Osteocyte (in vitro differentiated cells): ENCODE measurements at regions not wholly inside any gene's neighbourhood (a gene's known extent, or its start where the extent isn't known, plus 50 kb on each side); places are given as distances from the start of the nearest gene placed in this dataset.

Experiments used
- DNase-seq: peaks from one replicate; pipeline ENCODE4 v3.0.0; 2021; ENCODE audit warnings: mixed read lengths; ENCODE audit not compliant: unreplicated experiment; ENCODE audit errors: extremely low spot score
- H3K27ac Mint-ChIP-seq: one replicate; pipeline ENCODE4 v1.8.0; 2021; ENCODE audit warnings: mild to moderate bottlenecking, mixed read lengths; ENCODE audit not compliant: unreplicated experiment
- H3K27me3 Mint-ChIP-seq: one replicate; pipeline ENCODE4 v1.8.0; 2021; ENCODE audit warnings: mixed read lengths; ENCODE audit not compliant: unreplicated experiment
- H3K36me3 Mint-ChIP-seq: one replicate; pipeline ENCODE4 v1.8.0; 2021; ENCODE audit warnings: mixed read lengths; ENCODE audit not compliant: unreplicated experiment
- H3K4me1 Mint-ChIP-seq: one replicate; pipeline ENCODE4 v1.8.0; 2021; ENCODE audit warnings: mixed read lengths; ENCODE audit not compliant: unreplicated experiment
- H3K4me3 Mint-ChIP-seq: one replicate; pipeline ENCODE4 v1.8.0; 2021; ENCODE audit warnings: mild to moderate bottlenecking, moderate library complexity, mixed read lengths; ENCODE audit not compliant: unreplicated experiment
- H3K9me3 Mint-ChIP-seq: one replicate; pipeline ENCODE4 v1.8.0; 2021; ENCODE audit warnings: mixed read lengths; ENCODE audit not compliant: unreplicated experiment
- CTCF ChIP-seq: fragments of 200-600 bp; sonication (generic); IDR thresholded peaks from 2 replicates; pipeline ENCODE4 v1.5.0; 2021; ENCODE audit warnings: antibody characterized with exemption, mild to moderate bottlenecking, moderate library complexity

GRCh38 chr3:141425523-141426233 lies 57.4 kb downstream of the ZBTB38 start:
- Mint-ChIP-seq H3K27me3 (no peaks in the 10 kb centered on the region), H3K9me3 (no peaks in the 10 kb centered on the region), H3K27ac (no peak overlapping the region), H3K4me1 (peaks cover 18% of the 10 kb centered on the region), H3K4me3 (no peak overlapping the region), H3K36me3 (peaks cover 19% of the 10 kb centered on the region)
- no peak for TF ChIP-seq CTCF
- DNase-seq, result no peak

DNA sequence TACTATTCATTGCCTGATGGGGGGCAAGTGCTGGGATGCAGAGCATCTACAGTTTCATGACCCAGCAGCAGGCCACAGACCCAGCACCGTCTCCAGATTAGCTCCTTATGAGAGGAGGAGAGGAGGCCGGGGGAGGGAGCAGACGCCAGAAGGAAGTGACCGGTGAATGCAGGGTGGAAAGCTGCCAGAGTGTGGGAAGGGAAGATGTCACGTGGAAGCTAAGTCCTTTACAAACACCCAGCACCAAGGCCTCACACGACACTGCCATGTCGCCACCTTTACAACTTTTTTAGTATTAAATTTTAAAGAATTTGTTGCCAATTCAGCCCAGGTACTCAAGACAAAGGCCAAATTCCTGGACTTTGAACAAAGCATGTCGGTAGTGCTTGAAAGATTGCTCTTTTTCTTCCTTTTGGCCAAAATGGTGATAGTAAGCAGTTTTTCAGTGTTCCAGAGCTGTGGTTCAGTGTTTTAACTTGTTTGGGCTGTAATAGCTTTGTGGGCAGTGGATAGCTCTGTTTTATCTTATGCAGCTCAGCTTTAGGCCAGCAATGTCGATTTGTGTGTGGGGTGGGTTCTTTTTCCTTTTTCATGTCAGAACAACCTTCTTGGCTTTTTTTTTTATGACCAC lies 58.2 kb downstream of the ZBTB38 start:
- H3K4me3 Mint-ChIP-seq, result no peak overlapping the region
- H3K27ac Mint-ChIP-seq, result peak overlapping the region; percentile 44

DNA sequence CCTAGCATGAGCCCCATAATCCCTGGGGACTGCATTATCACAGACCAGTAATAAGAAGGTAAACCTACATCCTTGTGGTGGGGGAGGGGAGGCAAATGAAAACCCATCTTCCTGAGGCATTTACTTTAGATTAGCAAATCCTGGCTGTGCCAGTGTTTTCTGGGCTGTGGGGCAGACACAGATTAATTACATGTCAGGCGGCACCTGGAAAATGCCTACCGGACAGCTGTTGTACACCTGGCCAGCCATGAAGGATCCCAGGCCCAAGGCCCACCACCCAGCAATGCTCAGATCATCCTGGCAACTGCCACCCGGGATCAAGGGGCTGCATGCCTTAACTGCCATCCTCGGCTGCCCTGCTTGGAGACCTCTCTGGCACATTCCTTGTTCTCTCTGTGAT lies 59.1 kb upstream of the RASA2 start:
- no peaks in the 10 kb centered on the region for H3K9me3 Mint-ChIP-seq
- peaks cover 20% of the 10 kb centered on the region for H3K4me1 Mint-ChIP-seq
- no peak for TF ChIP-seq CTCF
- no peak for DNase-seq
- no peak overlapping the region for H3K27ac Mint-ChIP-seq
- no peaks in the 10 kb centered on the region for H3K27me3 Mint-ChIP-seq
- H3K36me3 Mint-ChIP-seq, result peaks cover 18% of the 10 kb centered on the region
- no peak overlapping the region for H3K4me3 Mint-ChIP-seq

More for the DNA sequence above, 58.2 kb downstream of the ZBTB38 start:
- Mint-ChIP-seq H3K9me3 (no peaks in the 10 kb centered on the region), H3K4me1 (peaks cover 18% of the 10 kb centered on the region), H3K36me3 (peaks cover 18% of the 10 kb centered on the region), H3K27me3 (no peaks in the 10 kb centered on the region)
- DNase-seq, result no peak
- TF ChIP-seq CTCF, result no peak

GRCh38 chr3:141429371-141430035 lies 57.3 kb upstream of the RASA2 start:
- Mint-ChIP-seq H3K27me3 (no peaks in the 10 kb centered on the region), H3K27ac (peak overlapping the region; percentile 1), H3K9me3 (no peaks in the 10 kb centered on the region), H3K4me3 (no peak overlapping the region), H3K4me1 (peaks cover 22% of the 10 kb centered on the region), H3K36me3 (peaks cover 16% of the 10 kb centered on the region)
- no peak for TF ChIP-seq CTCF
- DNase-seq, result no peak

- Mint-ChIP-seq H3K4me1 (peaks cover 22% of the 10 kb centered on the region), H3K9me3 (no peaks in the 10 kb centered on the region), H3K27ac (no peak overlapping the region), H3K27me3 (no peaks in the 10 kb centered on the region), H3K36me3 (peaks cover 16% of the 10 kb centered on the region), H3K4me3 (no peak overlapping the region)
- DNase-seq, result no peak
- TF ChIP-seq CTCF, result no peak
Observed at GRCh38 chr3:141430316-141430715, 56.5 kb upstream of the RASA2 start.
